HG03469 (cell line): ENCODE measurements at regions not wholly inside any gene's neighbourhood (a gene's known extent, or its start where the extent isn't known, plus 50 kb on each side); places are given as distances from the start of the nearest gene placed in this dataset.
A peak's percentile ranks its signal among the peaks of the same experiment; 100 is the strongest.
"Not testable (repeated sequence)": the region's sequence is repeated elsewhere in the genome, so short reads cannot be mapped to it uniquely, and the experiment has no call there.

Experiments used
- ATAC-seq: cut with Tn5 transposase; IDR thresholded peaks from one replicate; pipeline ENCODE4 v1.9.1; 2021; ENCODE audit warnings: mild to moderate bottlenecking, moderate library complexity, moderate number of reproducible peaks; ENCODE audit not compliant: unreplicated experiment

DNA sequence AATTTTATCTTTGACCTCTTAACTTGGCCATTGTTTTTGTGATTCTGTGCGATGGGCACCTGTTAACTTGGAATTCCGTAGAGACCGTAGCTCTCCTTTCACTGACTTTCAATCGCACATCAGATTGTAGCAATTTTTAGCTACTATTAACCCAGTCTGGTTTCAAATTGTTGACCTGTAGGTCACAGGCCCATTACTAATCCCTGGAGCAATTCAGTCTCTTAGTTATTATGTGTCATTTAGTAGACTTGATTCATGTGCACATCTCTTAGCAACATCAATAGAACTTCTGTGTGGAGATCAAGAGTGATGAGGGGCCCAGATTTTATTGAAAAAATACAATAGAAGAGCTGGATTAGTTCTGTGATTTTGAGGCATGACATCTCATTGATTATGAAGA, 549.6 kb upstream of the SLC10A2 start:
- ATAC-seq: no peak

DNA sequence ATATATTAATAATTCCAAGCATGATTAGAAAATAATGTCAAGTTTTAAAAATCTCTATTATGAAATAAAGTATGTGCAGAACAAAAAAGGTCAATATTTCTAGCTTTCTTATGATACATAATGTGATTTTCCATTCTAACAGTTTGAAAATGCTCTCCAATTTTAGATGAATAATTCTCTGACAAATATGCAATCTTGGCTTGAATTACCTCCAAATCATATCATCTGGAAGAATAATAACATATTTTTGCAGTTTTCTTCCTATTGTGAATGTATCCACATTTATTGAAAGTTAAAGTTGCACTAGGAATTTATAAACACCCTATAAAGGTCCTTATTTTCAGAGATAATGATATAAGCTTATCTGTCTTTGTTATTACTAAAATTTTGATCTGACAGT, 548.5 kb upstream of the SLC10A2 start:
- ATAC-seq: no peak

DNA sequence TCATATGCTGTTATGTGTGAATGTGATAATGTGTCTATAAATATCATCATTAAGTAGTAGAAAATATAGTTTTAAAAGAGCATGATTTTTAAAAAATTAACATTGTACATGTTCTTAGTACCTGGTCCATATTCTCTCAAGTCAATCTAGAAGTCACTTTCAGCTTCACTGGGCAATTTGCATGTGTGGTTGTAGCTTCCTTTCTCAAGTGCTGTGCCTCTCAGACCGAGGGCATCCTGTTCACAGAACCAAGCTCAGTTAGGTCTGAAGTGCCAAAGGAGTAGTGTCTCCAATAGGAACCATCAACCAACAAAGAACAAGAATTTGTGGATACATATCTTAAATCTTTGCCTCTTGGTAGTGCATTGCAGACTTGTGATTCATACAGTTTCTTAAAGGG, 541.8 kb upstream of the SLC10A2 start:
- ATAC-seq: peak; percentile 73

- no peak for ATAC-seq
Measured at GRCh38 chr13:103605546-103606326, 539.5 kb upstream of the SLC10A2 start.

DNA sequence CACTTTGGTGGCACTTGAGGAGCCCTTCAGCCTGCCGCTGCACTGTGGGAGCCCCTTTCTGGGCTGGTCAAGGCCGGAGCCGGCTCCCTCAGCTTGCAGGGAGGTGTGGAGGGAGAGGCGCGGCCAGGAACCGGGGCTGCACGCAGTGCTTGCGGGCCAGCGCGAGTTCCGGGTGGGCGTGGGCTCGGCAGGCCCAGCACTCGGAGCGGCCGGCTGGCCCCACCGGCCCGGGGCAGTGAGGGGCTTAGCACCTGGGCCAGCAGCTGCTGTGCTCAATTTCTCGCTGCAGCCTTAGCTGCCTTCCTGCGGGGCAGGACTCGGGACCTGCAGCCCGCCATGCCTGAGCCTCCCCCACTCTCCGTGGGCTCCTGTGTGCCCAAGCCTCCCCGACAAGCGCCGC, 533.7 kb upstream of the SLC10A2 start:
- ATAC-seq: not testable (repeated sequence)

- ATAC-seq: no peak
Measured at GRCh38 chr13:103598671-103599070, 532.5 kb upstream of the SLC10A2 start.

- no peak for ATAC-seq
Measured at GRCh38 chr13:103573446-103573845, 507.2 kb upstream of the SLC10A2 start.

DNA sequence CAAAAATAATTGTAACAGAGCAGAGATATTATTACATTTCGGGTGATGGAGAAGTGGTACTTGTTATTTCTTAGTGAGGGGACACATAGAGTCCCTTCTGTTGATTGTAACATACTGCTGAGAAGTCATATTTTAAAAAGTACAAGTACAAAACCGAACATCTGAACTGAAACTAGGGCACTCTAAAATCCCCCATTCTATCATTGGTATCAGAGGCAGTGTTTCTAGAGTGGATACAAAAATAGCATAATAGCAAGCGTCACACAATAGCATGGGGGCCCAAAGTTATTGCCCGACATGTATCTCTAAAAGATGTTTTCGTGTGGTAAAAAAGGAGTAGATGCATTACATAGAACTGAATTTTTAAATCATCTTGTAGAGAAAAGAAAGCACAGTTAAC, 502.1 kb upstream of the SLC10A2 start:
- no peak for ATAC-seq

DNA sequence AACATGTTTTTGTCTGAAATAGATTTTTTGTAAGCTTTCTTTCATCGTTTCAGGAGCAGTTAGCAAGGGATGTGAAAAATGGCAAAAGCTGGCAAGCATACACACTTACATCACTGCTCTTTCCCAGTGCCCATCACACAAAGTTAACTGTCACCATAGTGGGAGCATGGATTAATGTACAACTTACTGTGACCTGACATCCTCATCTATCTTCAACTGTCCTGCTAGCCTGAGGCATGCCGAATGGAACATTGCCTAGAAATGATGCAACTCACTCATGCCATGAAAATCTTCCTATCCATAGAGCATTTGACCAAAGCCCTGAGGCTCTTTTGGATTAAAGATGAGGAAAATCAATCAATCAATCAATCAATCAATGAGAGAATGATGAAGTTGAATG, 491.7 kb upstream of the SLC10A2 start:
- no peak for ATAC-seq

- no peak for ATAC-seq
Measured at GRCh38 chr13:103556681-103557080, 490.5 kb upstream of the SLC10A2 start.

DNA sequence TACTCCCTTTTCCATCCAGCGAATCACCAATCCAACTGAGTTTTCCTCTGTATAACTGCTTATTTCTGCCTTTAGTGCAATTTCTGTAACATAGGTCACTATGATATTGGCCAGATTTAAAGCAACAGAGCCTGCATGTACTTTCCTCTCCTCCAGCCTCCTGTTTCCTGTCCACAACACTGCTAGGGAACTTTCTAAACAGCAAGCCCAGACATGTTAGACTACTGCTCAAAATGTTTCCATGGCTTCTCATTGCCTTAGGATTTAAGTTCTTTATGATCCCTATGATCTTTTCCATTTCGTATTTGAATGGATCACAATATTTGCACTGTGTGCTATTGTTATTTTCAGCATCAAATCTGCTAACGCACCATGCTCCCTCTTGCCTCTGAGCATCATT, 481.7 kb upstream of the SLC10A2 start:
- no peak for ATAC-seq

DNA sequence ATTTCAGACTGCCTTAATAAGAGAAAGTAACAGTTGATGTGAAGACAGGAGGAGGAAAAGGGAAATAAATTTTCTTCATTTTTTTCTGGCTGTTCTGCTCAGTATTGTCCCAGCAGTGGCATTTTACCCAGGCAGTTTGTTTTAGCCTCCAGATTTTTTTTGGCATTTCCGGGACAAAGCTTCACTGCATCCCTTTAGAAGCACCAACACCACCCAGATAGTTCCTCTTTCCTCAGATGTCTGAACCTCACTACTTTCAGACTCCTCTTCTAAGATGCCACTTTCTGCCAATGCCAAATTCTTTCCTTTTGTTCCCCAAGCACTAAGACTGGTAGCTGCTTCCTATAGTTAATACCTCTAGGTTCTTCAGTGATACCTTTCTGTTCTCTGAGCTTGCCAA, 480.1 kb upstream of the SLC10A2 start:
- ATAC-seq: no peak

GRCh38 chr13:103542648-103543047, 476.4 kb upstream of the SLC10A2 start:
- no peak for ATAC-seq

DNA sequence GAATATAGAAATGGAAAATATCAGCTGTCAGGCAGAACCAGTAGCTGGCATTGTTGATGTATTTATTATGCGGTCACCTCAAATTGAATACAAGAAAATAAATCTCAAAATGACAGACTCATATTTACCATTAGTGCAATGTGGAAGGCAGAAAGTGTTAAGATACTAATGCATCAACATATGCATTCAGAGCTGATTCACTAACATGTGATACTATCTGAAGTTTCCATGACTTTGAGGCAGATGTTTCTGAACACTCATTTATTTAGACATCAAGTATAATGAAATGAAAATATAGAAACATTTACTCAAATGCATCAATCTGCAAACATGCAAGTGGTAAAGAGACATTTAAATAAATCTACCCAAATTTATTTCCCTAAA, 474.2 kb upstream of the SLC10A2 start:
- no peak for ATAC-seq

DNA sequence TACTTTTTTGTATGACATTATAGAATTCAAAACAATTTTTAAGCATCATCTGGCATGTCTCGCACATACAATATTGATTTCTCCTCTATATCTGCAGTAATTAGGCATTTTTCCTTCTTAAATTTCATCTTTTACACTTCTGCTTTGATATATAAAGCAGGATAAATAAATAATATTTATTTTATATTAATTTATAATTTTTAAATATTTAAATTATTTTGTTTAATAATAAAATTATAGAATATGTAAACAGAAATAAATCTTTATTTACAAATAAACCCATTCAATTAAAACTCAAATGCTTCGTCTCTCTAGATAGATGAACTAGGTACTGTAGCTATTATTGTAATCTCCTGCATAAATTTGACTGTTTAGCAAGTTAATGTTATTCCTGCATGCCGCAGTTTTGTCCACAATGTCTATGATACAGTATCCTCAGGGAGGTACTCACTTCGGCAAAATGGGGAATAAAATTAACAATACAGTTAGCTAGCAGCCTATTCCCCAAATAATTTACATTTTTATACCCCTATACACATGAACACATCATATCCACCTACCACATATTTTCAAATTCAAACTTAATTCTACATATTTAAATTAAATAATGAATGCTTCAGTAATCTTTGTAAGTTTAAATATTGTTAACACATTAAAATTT, 473.6 kb upstream of the SLC10A2 start:
- no peak for ATAC-seq

- no peak for ATAC-seq
Measured at GRCh38 chr13:103539265-103539664, 473.0 kb upstream of the SLC10A2 start.

GRCh38 chr13:103537616-103538015, 471.4 kb upstream of the SLC10A2 start:
- ATAC-seq: no peak

DNA sequence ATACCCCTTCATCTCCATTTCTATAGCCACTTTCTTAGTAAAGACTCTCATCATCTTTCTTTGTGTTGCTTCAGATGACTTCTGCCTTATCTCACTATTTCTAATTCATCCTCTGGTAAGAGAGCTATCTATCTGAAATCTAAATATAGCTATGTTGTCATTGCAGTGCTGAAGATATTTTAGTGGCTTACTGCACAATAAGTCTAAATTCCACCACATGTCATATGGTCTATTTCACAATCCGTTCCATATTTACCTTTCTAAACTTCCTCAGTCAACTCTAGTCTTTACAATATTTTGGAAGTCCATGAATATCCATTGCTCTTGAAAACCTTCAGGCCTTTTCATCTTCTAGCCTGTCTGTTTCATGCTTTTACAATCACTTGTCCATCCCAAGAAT, 465.1 kb upstream of the SLC10A2 start:
- ATAC-seq: no peak

GRCh38 chr13:103528437-103528836, 462.2 kb upstream of the SLC10A2 start:
- ATAC-seq: no peak

- ATAC-seq: no peak
Measured at GRCh38 chr13:103525530-103525929, 459.3 kb upstream of the SLC10A2 start.

- no peak for ATAC-seq
Measured at GRCh38 chr13:103523858-103524257, 457.6 kb upstream of the SLC10A2 start.

DNA sequence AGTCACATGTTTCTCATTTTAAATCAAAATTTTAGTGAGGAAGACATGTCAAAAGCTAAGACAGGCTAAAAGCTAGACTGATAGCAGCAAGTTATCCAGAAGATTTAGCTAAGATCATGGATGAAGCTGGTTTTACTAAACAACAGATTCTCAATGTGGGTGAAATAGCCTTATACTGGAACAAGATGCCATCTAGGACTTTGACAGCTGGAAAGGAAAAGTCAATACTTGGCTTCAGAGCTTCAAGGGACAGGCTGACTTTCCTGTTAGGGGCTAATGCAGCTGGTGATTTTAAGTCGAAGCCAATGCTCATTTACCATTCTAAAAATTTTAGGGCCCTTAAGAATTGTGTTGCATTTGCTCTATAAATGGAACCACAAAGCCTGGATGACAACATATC, 455.3 kb upstream of the SLC10A2 start:
- no peak for ATAC-seq

DNA sequence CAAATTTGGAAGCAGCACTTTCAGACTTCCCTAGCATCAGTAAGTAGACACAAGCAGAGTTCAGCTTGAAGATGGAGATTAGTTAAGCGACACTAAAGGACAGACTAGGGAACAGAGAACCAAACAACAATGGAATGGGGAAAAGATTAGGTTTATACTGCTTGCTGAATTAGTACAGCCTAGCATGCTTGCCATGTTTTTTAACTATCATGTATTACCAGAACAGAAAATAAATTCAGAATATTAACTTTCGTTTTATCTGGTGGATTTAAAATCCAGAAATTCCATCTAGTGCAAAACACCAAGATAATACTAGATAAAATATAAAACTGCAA, 451.5 kb upstream of the SLC10A2 start:
- no peak for ATAC-seq
